ENCODE measurements at regions not wholly inside any gene's neighbourhood (a gene's known extent, or its start where the extent isn't known, plus 50 kb on each side); places are given as distances from the start of the nearest gene placed in this dataset.

- 30% methylated on average over 10 of the region's 10 CpGs for WGBS (ENCODE audit: insufficient coverage, low coverage, missing lambda C conversion rate)
- H3K4me1 ChIP-seq (replicated peaks in 1 of 2; ENCODE audit: control insufficient read depth in 2 of 2, insufficient read depth in 2 of 2, low read length in 2 of 2): peaks cover 0 to 22% of the 10 kb centered on the region in 2 experiments; a peak in 3 of 5 replicates
- POLR2A ChIA-PET: interaction anchor here (0.7 to 2.5 kb wide), 4 partner anchors 11 to 27 kb away, joined by 3 to 7 read pairs (median 5); no protein-coding TSS in a partner anchor
- intact Hi-C loops (cut with micrococcal nuclease) (no loop called here), in situ Hi-C loops (cut with MboI) (no loop called here)
- H3K4me3 ChIP-seq: no peak overlapping the region
- ATAC-seq (no peak), DNase-seq (ENCODE audit: extremely low read depth in 1 of 4, low spot score in 3 of 4) (no peak), FAIRE-seq (no peak)
- H2AFZ ChIP-seq (ENCODE audit: low read depth, low read length): no peak overlapping the region; the same call in 1 of the 2 replicates
- CTCF ChIA-PET (ENCODE audit: low intra/inter-chr PET ratio): no interaction called here
- H3K79me2 ChIP-seq (ENCODE audit: control insufficient read depth, insufficient read depth, low read length): no peaks in the 10 kb centered on the region
- no peaks in the 10 kb centered on the region for H3K36me3 ChIP-seq (ENCODE audit: control insufficient read depth, insufficient read depth, low read length)
- no peak overlapping the region for H3K9ac ChIP-seq (ENCODE audit: insufficient read depth in 1 of 2, low read depth in 2 of 2, low read length in 2 of 2)
- H3K9me1 ChIP-seq (ENCODE audit: control insufficient read depth, insufficient read depth, low read length): no peaks in the 10 kb centered on the region
- H3K4me2 ChIP-seq (ENCODE audit: insufficient read depth, low read length): no peak overlapping the region
- H4K20me1 ChIP-seq (replicated peaks; ENCODE audit: control insufficient read depth, insufficient read depth, low read length): no peaks in the 10 kb centered on the region
- BruUV-seq (replicated peaks): no TSS peak
- no peaks in the 10 kb centered on the region; the same call in 1 of the 2 replicates for H3K9me3 ChIP-seq (replicated peaks; ENCODE audit: control insufficient read depth, insufficient read depth, low read depth, low read length)
- H3K27me3 ChIP-seq (ENCODE audit: control insufficient read depth in 2 of 2, insufficient read depth in 2 of 2, low read length in 2 of 2): peaks cover 8 to 31% of the 10 kb centered on the region in 2 experiments; a peak in 4 of 5 replicates
- H3K27ac ChIP-seq (ENCODE audit: extremely low read depth, low read depth, low read length): no peak overlapping the region
- TF ChIP-seq CREM (IDR thresholded peaks at IDR 0.05; ENCODE audit: low read depth) (no peak), E2F8 (IDR thresholded peaks at IDR 0.05; ENCODE audit: low read depth, partially characterized antibody) (no peak), NR3C1 (CRISPR knock-in tag; IDR thresholded peaks at IDR 0.05) (no peak), ZNF431 (CRISPR knock-in tag; IDR thresholded peaks at IDR 0.05) (no peak), PRMT5 (CRISPR knock-in tag; IDR thresholded peaks at IDR 0.05) (no peak), CAMTA2 (CRISPR knock-in tag; conservative IDR thresholded peaks at IDR 0.05) (no peak), HNRNPH1 (optimal IDR thresholded peaks at IDR 0.05; ENCODE audit: low read depth, low read length) (no peak), TSHZ1 (CRISPR knock-in tag; IDR thresholded peaks at IDR 0.05) (no peak), XRCC4 (IDR thresholded peaks at IDR 0.05; ENCODE audit: extremely low read depth, insufficient read depth, insufficient read length) (no peak), CXXC5 (CRISPR knock-in tag; IDR thresholded peaks at IDR 0.05) (no peak), LEF1 (IDR thresholded peaks at IDR 0.05) (no peak), CLOCK (CRISPR knock-in tag; IDR thresholded peaks at IDR 0.05; ENCODE audit: borderline replicate concordance) (no peak), ZBED1 (IDR thresholded peaks at IDR 0.05) (no peak)
Observed at GRCh38 chr2:10243926-10244270, 58.8 kb upstream of the HPCAL1 start.

Measured in K562 (cell line).